GM19397 (cell line): ENCODE measurements at regions not wholly inside any gene's neighbourhood (a gene's known extent, or its start where the extent isn't known, plus 50 kb on each side); places are given as distances from the start of the nearest gene placed in this dataset.

ENCODE experiments used
- ATAC-seq: cut with Tn5 transposase; IDR thresholded peaks from one replicate; pipeline ENCODE4 v1.9.1; 2021; ENCODE audit warnings: mild to moderate bottlenecking, moderate library complexity; ENCODE audit not compliant: unreplicated experiment

- no peak for ATAC-seq
Measured at GRCh38 chr10:88023676-88024075, 160.3 kb downstream of the PTEN start.

GRCh38 chr10:88026031-88026430 is 162.6 kb downstream of the PTEN start:
- ATAC-seq: no peak

DNA sequence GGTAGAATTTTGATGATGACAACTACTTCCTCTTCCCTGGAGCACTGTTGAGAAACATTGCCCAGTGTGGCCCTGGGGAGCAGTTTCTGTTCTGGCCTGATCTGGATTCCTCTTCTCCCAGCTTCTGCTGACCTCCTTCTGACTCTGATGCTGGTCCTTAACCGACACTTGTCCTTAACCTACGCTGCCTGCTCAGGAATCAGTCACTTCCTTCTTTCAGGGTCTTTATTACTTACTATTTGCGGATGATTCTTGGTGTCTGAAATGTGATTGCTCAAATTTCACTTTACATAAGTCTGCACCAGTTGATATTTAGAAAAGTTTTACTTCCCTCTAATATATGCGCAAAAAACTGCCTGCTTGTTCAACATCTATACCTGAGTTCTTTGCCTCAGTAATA is 164.1 kb downstream of the PTEN start:
- no peak for ATAC-seq

GRCh38 chr10:88028072-88028471 is 164.6 kb downstream of the PTEN start:
- ATAC-seq: no peak

DNA sequence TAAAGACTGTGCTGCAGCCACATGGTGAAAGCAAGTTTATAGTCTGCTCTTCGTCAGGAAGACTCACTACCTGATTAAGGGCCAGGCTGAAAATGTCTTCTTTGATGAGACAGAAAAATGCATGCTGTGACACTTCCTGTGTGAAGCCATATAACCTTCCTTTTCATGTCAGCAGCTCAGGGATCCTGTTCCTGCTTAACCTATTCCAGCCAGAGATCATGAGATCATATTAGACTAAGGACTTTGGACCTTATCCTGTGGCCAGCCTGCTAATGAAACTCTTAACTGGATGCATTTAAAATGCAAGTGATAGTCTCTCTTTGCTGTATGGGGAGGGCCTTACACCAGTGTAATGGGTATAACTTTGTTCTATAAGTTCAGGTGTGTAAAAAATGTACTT is 165.2 kb downstream of the PTEN start:
- ATAC-seq: no peak

GRCh38 chr10:88032566-88032965 is 169.1 kb downstream of the PTEN start:
- ATAC-seq: no peak

GRCh38 chr10:88033385-88033784 is 170.0 kb downstream of the PTEN start:
- no peak for ATAC-seq

- ATAC-seq: no peak
Measured at GRCh38 chr10:88033793-88034192, 170.4 kb downstream of the PTEN start.

GRCh38 chr10:88036126-88036525 is 172.7 kb downstream of the PTEN start:
- ATAC-seq: no peak

DNA sequence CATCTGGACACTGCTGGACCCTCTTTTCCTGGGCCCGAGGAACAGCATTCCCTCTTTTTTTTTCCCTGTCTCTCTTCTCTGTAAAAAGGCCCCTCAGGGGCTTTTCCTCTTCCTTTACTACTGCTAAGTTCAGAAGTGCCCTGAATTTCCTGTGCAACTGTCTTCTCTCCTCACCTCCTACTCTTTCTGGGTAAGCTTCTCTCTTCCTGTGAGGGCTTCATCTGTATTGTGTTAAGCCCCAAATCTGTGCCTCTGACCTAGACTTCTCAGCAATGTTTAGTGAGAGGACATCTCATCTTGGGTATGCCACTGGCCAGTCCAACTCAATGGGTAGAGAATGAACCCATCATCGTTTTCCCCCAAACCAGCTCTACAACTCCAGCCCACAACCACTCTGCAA is 174.2 kb downstream of the PTEN start:
- ATAC-seq: no peak

DNA sequence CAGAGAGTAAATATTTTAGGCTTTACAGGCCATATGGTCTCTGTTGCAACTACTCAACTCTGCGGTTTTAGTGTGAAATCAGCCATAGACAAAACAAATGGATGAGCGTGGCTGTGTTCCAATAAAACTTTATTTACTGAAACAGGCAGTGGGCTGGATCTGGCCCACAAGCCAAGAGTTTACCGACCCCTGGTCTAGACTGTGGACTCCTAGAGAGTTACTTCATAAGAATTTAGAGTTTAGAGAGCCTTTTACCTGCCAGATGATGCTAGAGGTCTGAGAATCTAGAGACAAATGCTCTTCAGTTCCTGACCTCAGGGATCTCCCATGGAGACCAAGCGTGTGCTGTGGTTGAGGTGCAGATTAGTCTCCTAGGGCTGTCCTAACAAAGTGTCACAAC is 174.8 kb downstream of the PTEN start:
- no peak for ATAC-seq

DNA sequence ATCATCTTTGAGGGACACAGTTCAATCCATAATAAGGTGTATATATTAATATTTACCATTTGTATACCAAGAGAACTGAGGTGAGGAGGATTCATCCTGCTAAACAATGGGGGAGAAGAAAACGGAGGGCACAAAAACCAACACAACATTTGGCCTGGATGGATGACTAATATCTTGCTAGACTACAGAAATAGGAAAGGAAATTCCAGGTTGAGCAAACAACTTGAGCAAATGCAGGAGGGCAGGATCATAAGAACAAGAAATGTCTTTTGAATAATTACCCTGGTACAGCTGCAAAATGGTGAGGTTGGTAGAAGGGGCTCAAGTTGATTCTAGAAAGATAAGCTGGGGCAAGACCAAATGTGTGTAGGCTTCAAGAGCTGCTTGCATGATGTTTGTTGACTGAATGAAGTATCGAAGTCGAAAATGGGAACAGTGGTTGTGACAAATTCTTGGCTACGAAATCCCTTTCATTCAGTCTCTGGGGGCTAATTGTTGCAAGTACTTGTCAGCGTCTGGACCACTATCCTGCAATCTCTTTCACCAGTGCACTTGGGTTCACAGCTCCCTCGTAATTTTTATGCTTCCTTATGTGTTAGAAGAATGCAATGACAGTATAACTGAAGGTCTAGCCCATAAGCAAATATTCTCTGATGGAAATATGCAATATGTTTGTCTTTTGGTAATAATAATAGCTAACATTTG is 176.2 kb downstream of the PTEN start:
- no peak for ATAC-seq

DNA sequence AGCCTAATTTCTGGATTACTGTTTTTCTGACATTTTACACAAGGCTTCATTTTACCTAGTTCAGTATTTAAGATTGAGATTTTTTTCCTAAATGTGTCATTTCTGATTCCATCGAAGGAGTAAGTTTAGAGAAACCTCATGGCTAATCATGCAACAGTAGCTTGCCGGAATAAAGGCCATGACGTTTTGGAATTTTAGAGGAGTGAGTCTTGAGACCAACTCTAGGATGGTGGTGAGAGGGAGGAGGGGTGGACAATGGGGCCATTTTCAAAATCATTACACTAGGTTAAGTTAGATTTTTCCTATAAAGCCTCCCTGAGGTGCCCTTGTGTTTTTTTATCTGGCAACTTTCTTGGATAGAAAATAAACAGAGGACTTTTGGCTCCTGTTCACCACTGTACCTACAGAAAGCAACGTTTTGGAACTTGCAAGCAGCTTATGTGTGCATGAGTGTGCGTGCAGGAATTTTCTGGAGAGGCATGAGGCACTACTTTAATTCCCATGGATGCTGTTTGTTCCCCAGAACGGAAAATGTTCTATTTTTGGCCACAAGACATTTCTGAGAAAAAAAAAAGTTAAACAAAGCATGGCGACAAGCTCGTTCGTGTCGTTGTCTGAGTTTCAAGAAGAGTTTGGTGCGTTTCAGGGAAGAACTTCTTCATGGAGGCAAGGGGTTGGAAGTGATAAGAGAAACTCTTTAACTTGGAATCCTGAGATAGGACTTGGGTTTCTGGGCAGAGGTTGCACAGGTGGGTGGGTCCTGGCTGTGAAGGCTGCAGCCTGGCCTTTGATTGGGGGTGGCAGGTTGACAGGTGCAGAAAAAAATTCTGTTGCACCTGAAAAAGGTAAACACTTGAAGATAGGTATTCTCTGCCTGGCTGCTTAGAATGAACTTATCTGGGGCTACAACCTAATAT is 178.1 kb downstream of the PTEN start:
- ATAC-seq: no peak

DNA sequence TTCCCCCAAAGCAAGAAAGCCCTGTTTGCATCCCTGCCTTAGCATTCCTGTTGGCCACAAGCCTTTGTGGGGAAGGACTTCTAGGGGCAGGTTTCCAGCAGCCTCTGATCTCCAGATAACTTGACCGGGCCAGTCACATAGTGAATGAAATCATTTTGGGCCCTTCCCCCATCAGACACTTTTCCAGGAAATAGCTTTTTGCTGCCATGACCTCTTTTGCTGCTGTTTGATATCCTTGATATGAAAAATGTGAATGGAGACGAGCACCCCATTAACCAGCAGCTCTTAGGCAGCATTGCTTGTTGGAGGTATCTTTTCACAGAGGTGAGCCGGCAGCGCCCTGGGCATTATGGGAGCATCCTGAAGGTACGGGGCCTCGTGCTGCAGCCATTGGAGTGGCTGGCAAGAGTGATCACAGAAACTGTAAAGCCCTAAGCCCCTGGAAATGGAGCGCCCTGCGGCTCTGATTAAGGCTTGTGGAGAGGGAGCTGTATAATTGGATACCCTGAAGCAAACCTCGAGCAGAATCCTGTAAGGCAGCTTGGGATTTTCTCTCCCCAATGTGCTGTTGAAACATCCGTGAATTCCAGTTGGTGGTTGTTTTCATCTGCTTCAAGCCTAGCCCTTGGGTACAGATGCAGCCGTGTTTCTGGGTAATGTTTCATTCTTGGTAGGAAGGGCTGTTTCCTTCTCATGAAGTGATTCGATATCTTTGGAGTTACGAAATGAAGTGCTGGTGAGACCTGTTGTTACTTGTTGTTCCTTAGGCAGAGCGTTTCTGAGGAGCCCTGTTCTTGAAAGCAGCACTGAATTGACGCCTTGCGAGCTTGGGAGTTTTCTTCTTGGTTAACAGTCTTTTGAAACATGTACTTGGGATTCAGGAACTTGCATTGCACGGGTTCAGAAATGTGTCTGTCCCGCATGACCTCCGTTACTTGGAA is 179.0 kb downstream of the PTEN start:
- ATAC-seq: no peak

DNA sequence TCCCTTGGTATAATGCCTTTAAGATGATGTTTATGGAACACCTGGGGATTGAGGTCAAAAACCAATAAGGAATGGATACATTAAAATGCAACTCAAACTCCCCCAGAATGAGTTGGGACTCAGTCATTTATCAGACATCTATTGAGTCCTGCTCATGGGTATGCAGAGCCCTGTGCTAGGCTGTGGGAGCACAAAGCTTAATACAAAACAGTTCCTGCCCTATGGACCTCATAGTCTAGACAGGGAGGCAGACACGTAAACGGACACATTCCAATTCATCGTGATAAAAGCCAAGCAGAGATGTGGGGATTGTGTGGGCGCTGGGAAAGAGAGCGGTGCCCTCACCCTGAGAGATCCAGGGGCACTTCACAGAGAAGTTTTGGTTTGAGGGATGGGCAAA is 181.7 kb downstream of the PTEN start:
- ATAC-seq: no peak

DNA sequence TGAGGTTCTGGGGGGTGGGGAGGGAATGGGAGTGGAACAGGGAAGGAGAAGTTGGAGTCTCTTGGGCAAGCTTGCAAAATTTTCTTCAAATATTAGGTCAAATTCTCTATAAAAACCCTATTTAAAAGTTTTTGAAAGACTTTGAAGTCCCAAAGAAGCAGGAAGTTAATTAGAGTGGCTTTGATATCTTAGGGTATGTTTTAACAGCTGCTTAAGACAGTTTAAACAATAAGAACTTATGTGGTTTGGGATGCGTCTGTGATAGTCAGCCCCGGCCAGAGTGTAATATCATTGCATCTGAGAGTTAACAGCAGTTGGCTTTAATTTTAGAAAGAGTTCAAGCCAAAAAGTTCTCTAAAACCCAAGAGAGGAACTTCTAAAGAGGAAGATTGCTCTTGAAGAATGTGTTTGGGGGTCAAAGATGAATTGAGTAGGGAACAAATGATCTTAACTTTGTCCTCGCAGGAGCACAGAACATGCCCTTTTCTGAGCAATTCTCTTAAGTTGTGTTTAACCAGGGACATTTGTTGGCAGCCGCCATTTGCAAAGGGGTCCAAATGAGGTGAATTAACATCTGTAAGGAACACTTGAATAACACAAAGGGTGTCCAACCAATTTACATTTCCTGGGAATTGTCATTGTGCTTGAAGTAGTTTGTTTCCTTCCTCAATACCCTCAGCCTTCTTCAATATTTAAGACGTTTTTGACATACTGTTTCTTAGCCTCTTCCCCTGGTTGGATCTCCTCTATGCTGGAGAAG is 182.4 kb downstream of the PTEN start:
- ATAC-seq: no peak

DNA sequence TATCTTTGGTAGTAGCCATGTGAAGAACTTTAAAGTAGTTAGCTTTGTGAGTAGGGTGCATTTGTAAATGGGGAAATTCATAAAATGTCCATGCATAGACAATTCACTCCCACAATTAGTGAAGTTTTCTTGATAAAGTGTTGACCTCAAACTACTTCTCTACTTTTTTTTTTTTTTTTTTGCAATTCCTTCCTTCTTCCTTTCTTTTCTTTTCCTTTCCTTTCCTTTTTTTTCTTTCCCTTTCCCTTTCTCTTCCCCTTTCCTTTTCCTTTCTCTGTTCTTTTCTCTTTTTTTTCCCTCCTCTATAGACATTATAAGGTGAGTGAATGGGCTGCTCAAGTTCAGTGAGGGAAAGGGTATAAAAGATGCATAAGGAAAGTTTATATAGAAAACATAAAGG is 184.2 kb downstream of the PTEN start:
- ATAC-seq: no peak

DNA sequence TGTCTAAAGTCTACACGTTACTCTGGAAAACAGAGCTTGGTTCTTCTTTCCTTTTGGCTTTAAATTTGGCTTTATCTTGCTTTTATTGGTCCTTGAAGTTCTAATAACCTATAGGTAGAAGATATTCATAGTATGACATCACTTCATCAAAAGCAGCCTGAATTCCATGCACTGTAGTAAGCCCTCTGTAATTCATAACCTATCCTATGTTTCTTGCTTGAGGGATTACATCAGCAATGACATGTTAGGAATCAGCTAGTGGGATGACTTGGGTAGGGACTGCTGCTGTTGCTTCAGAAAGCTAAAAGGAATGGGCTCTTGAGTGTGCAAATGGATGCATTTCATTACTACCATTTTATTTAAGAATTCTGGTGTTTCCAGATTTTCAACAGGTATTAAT is 184.9 kb downstream of the PTEN start:
- no peak for ATAC-seq

- ATAC-seq: no peak
Measured at GRCh38 chr10:88049204-88049603, 185.8 kb downstream of the PTEN start.

- ATAC-seq: no peak
Measured at GRCh38 chr10:88057720-88058119, 194.3 kb downstream of the PTEN start.
